NT2/D1 (cell line): ENCODE measurements at regions not wholly inside any gene's neighbourhood (a gene's known extent, or its start where the extent isn't known, plus 50 kb on each side); places are given as distances from the start of the nearest gene placed in this dataset.

Experiments
- SUZ12 ChIP-seq: IDR thresholded peaks from 2 replicates; pipeline ENCODE4 v1.6.1; 2011; ENCODE audit not compliant: insufficient read length, insufficient read depth; ENCODE audit errors: extremely low read depth
- YY1 ChIP-seq: IDR thresholded peaks from 2 replicates; pipeline ENCODE4 v1.6.1; 2011; ENCODE audit not compliant: insufficient read length, insufficient read depth
- ZNF274 ChIP-seq: IDR thresholded peaks from 2 replicates; pipeline ENCODE4 v1.6.1; 2011; ENCODE audit warnings: mild to moderate bottlenecking, low read depth, low read length

DNA sequence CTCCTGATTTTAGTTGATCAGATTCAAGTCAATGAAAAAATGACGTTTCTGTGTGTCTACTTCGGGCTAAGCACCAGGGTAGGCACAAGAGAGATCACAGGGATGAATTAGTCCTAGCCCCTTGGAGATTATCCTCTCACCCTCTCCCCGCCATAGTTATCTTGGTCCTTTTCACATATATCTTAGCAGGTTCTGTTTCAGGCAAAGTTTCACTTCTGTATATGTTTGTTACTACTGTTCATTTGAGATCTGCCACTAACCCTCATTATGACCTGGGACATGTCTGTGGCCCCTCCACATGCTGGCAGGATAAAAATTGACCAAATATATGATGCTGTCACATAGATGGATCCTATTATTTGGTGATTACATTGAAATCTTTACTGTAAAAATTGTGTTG is 186.1 kb downstream of the AASDHPPT start:
- TF ChIP-seq ZNF274, result no peak
- no peak for TF ChIP-seq YY1
- TF ChIP-seq SUZ12, result no peak
